CD14-positive monocyte (primary cell): ENCODE measurements at regions not wholly inside any gene's neighbourhood (a gene's known extent, or its start where the extent isn't known, plus 50 kb on each side); places are given as distances from the start of the nearest gene placed in this dataset.

ENCODE experiments used
- DNase-seq, 3 donors: peaks; one replicate each; pipeline ENCODE4 v3.0.0-alpha.2; 2011 to 2022
- H2AFZ ChIP-seq: 2 replicates; pipeline ENCODE4 v1.6.0; 2012; ENCODE audit warnings: mild to moderate bottlenecking, low read depth, low read length, inconsistent platforms; ENCODE audit not compliant: insufficient read depth, poor library complexity, severe bottlenecking
- H3K27ac ChIP-seq, 2 donors: 1 replicate in 1 of 2; 2 replicates in 1 of 2; pipeline ENCODE4 v1.5.1; 2012 to 2013; ENCODE audit warnings: low read length in 2 of 2, control low read depth in 1 of 2, inconsistent platforms in 1 of 2, low read depth in 1 of 2, mild to moderate bottlenecking in 1 of 2
- H3K27me3 ChIP-seq, 2 donors: one replicate each; pipeline versions ENCODE4 v1.6.0 to v1.6.1; 2011 to 2013; ENCODE audit warnings: low read length in 2 of 2; ENCODE audit not compliant: control insufficient read depth in 2 of 2, insufficient read depth in 2 of 2
- H3K36me3 ChIP-seq, 2 donors: replicated peaks in 1 of 2; 1 replicate in 1 of 2; 2 replicates in 1 of 2; pipeline versions ENCODE4 v1.5.1 to v1.6.1; 2012 to 2013; ENCODE audit warnings: low read length in 2 of 2, control low read depth in 1 of 2, inconsistent platforms in 1 of 2, mild to moderate bottlenecking in 1 of 2; ENCODE audit not compliant: insufficient read depth in 2 of 2, control insufficient read depth in 1 of 2
- H3K4me1 ChIP-seq, 2 donors: 1 replicate in 1 of 2; 2 replicates in 1 of 2; pipeline versions ENCODE4 v1.5.1 to v1.6.1; 2012 to 2013; ENCODE audit warnings: low read length in 2 of 2, control low read depth in 1 of 2, inconsistent platforms in 1 of 2, mild to moderate bottlenecking in 1 of 2, moderate library complexity in 1 of 2; ENCODE audit not compliant: insufficient read depth in 2 of 2, control insufficient read depth in 1 of 2
- H3K4me2 ChIP-seq: replicated peaks from 2 replicates; pipeline ENCODE3; 2012; ENCODE audit warnings: low read length, moderate library complexity, mild to moderate bottlenecking; ENCODE audit not compliant: poor library complexity, severe bottlenecking; ENCODE audit errors: extremely low read depth
- H3K4me3 ChIP-seq, 3 experiments: fragments of 200-600 bp in 1 of 3; sonication (generic) in 1 of 3; replicated peaks in 1 of 3; 1 replicate in 2 of 3; 2 replicates in 1 of 3; pipeline ENCODE4 v1.5.1; 2011 to 2013; ENCODE audit warnings: low read length in 3 of 3, mild to moderate bottlenecking in 3 of 3, control low read depth in 2 of 3, low read depth in 2 of 3, inconsistent platforms in 1 of 3, moderate library complexity in 1 of 3
- H3K79me2 ChIP-seq: 2 replicates; pipeline ENCODE4 v1.6.0; 2012; ENCODE audit warnings: mild to moderate bottlenecking, control low read depth, inconsistent platforms, low read length, moderate library complexity; ENCODE audit not compliant: insufficient read depth
- H3K9ac ChIP-seq: 2 replicates; pipeline ENCODE4 v1.6.0; 2017; ENCODE audit warnings: low read length, mild to moderate bottlenecking; ENCODE audit not compliant: insufficient read depth, poor library complexity, severe bottlenecking
- H3K9me3 ChIP-seq, 2 donors: replicated peaks in 1 of 2; 1 replicate in 1 of 2; 2 replicates in 1 of 2; pipeline versions ENCODE4 v1.5.1 to v1.6.1; 2012 to 2013; ENCODE audit warnings: low read length in 2 of 2, control low read depth in 1 of 2; ENCODE audit not compliant: control insufficient read depth in 1 of 2, insufficient read depth in 1 of 2
- H4K20me1 ChIP-seq: 2 replicates; pipeline ENCODE4 v1.6.0; 2012; ENCODE audit warnings: mild to moderate bottlenecking, low read length, control low read depth, moderate library complexity; ENCODE audit not compliant: insufficient read depth
- H3K27ac Mint-ChIP-seq, 7 donors: one replicate each; pipeline ENCODE4 v1.8.0; 2020; ENCODE audit warnings: mild to moderate bottlenecking in 7 of 7, mixed read lengths in 7 of 7, moderate library complexity in 6 of 7, inconsistent platforms in 2 of 7
- H3K27me3 Mint-ChIP-seq, 3 donors: one replicate each; pipeline ENCODE4 v1.8.0; 2021 to 2022; ENCODE audit warnings: low read depth in 3 of 3, mild to moderate bottlenecking in 3 of 3, mixed read lengths in 3 of 3, moderate library complexity in 3 of 3, inconsistent platforms in 1 of 3
- H3K36me3 Mint-ChIP-seq, 2 donors: one replicate each; pipeline ENCODE4 v1.8.0; 2020; ENCODE audit warnings: mixed read lengths in 2 of 2, inconsistent platforms in 1 of 2, mild to moderate bottlenecking in 1 of 2
- H3K4me1 Mint-ChIP-seq: one replicate; pipeline ENCODE4 v1.8.0; 2020; ENCODE audit warnings: mild to moderate bottlenecking, mixed read lengths
- H3K4me3 Mint-ChIP-seq, 2 donors: one replicate each; pipeline ENCODE4 v1.8.0; 2020; ENCODE audit warnings: mild to moderate bottlenecking in 2 of 2, mixed read lengths in 2 of 2, moderate library complexity in 1 of 2
- H3K9me3 Mint-ChIP-seq, 7 donors: one replicate each; pipeline ENCODE4 v1.8.0; 2020 to 2022; ENCODE audit warnings: mixed read lengths in 7 of 7, mild to moderate bottlenecking in 6 of 7, moderate library complexity in 6 of 7, inconsistent platforms in 2 of 7
- WGBS: methylation state at CpG from one replicate; pipeline ENCODE4 v1.1.5; 2013; ENCODE audit warnings: missing lambda C conversion rate; ENCODE audit not compliant: insufficient coverage; 5-methylcytosine and 5-hydroxymethylcytosine counted together
- intact Hi-C, 2 donors: fragments of 100-400 bp; cut with micrococcal nuclease; formaldehyde crosslinking; loops; one replicate each; pipeline versions ENCODE4 v1.15.0 to v1.15.1; 2023
- TF ChIP-seq, protein P1 (sequence below): fragments of 200-600 bp; IDR thresholded peaks from one replicate; pipeline ENCODE4 v1.8.0; 2022; ENCODE audit warnings: antibody characterized with exemption, mild to moderate bottlenecking

DNA sequence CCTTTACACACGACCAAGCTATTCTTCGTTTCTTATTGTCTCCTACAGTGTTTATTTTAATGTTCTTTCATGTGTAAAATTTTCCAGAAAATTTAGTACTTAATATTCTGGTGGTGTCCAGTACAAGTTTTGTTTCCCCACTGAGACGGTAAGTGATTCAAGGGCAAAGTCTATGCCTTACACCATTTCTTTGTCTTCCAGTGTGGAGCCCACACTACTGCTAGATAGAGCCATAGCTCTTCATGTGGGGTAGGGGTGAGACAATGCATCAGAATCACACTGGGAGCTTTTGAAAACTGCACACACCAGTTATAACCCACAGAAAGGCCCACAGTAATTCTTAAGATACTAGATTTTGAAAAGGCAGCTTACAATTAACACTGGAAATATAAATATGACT, 125.6 kb downstream of the TDRD15 start:
- Histone ChIP-seq H3K79me2 (no peaks in the 10 kb centered on the region), H3K4me2 (no peak overlapping the region), H3K4me1 (peaks cover 18 to 22% of the 10 kb centered on the region in 2 donors), H3K9ac (no peak overlapping the region), H3K36me3 (no peaks in the 10 kb centered on the region), H3K27me3 (no peaks in the 10 kb centered on the region), H3K4me3 (no peak overlapping the region), H2AFZ (no peak overlapping the region), H4K20me1 (no peaks in the 10 kb centered on the region), H3K9me3 (no peaks in the 10 kb centered on the region), H3K27ac (no peak overlapping the region)
- TF ChIP-seq, protein P1, sequence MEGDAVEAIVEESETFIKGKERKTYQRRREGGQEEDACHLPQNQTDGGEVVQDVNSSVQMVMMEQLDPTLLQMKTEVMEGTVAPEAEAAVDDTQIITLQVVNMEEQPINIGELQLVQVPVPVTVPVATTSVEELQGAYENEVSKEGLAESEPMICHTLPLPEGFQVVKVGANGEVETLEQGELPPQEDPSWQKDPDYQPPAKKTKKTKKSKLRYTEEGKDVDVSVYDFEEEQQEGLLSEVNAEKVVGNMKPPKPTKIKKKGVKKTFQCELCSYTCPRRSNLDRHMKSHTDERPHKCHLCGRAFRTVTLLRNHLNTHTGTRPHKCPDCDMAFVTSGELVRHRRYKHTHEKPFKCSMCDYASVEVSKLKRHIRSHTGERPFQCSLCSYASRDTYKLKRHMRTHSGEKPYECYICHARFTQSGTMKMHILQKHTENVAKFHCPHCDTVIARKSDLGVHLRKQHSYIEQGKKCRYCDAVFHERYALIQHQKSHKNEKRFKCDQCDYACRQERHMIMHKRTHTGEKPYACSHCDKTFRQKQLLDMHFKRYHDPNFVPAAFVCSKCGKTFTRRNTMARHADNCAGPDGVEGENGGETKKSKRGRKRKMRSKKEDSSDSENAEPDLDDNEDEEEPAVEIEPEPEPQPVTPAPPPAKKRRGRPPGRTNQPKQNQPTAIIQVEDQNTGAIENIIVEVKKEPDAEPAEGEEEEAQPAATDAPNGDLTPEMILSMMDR: no peak
- DNase-seq: no peak
- Mint-ChIP-seq H3K27me3 (no peaks in the 10 kb centered on the region), H3K4me3 (no peak overlapping the region), H3K4me1 (peaks cover 17% of the 10 kb centered on the region), H3K27ac (peak overlapping the region in 1 of 7 donors; percentile 50), H3K9me3 (peaks cover 0 to 5% (median 0%) of the 10 kb centered on the region in 7 donors), H3K36me3 (no peaks in the 10 kb centered on the region)
- intact Hi-C loops: no loop called here
- WGBS: no CpG with 5 or more reads among the region's 3 CpGs

GRCh38 chr2:21250673-21251072, 126.9 kb downstream of the TDRD15 start:
- Histone ChIP-seq H3K36me3 (no peaks in the 10 kb centered on the region), H3K27ac (no peak overlapping the region), H2AFZ (no peak overlapping the region), H3K4me1 (peaks cover 22% of the 10 kb centered on the region in 2 donors), H3K27me3 (no peaks in the 10 kb centered on the region), H3K4me2 (no peak overlapping the region), H3K4me3 (no peak overlapping the region), H3K9me3 (no peaks in the 10 kb centered on the region), H3K9ac (no peak overlapping the region), H3K79me2 (no peaks in the 10 kb centered on the region), H4K20me1 (no peaks in the 10 kb centered on the region)
- peak in 2 of 3 donors; percentile 5 to 18 for DNase-seq
- no peaks in the 10 kb centered on the region for H3K27me3 Mint-ChIP-seq
- peak overlapping the region in 3 of 7 donors; percentile 26 to 69 (median 50) for H3K27ac Mint-ChIP-seq
- intact Hi-C loops: no loop called here
- TF ChIP-seq, protein P1: no peak
- H3K9me3 Mint-ChIP-seq: peaks cover 0 to 5% (median 0%) of the 10 kb centered on the region in 7 donors
- H3K4me1 Mint-ChIP-seq: peaks cover 20% of the 10 kb centered on the region
- H3K36me3 Mint-ChIP-seq: no peaks in the 10 kb centered on the region
- no peak overlapping the region for H3K4me3 Mint-ChIP-seq
